G401 (cell line): ENCODE measurements at regions not wholly inside any gene's neighbourhood (a gene's known extent, or its start where the extent isn't known, plus 50 kb on each side); places are given as distances from the start of the nearest gene placed in this dataset.

ENCODE experiments used
- DNase-seq: peaks from one replicate; pipeline ENCODE4 v3.0.0-alpha.2; 2015; ENCODE audit warnings: low spot score
- in situ Hi-C: cut with HindIII; loops from 2 replicates; pipeline ENCODE4 v1.10.0; 2016; ENCODE audit warnings: low sequenced_read_pairs, mixed read lengths

DNA sequence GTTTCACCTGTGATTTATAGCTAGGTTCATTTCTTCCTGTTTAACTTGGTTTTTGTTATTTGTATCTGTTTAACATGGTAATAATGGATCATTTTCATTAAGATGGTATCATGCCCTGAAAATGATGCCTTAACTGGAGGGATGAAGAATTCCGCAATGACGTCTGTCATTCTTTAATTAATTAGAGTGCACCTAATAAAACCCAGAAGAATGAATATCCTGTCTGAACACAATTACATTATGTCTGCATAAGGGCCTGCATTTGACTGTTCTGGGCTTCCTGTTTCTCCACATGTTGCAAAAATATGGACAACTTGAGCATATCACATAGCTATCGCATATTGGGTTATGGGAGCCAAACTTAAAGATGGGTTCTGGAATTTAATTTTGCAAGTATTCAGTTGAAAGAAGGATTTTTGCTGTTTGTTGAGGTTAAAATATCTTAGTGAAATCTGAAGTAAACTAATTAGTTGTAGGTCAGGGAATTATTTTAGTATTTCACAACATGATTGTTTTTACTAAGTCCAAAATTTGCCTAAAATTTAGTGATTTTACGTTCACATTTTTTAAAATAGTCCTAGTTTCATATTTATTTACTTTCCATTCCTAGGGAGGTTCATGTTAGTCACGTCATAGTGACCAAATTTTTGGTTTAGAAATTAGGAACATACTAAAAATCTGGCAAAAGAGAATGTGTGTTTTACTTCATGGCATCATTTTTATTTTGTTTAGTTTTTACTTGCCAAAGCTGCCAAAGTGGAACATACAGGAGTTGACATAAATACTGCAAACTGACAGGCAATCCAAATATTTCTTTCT is 321.0 kb upstream of the TGFBR2 start:
- DNase-seq: no peak
- in situ Hi-C loops: no loop called here

DNA sequence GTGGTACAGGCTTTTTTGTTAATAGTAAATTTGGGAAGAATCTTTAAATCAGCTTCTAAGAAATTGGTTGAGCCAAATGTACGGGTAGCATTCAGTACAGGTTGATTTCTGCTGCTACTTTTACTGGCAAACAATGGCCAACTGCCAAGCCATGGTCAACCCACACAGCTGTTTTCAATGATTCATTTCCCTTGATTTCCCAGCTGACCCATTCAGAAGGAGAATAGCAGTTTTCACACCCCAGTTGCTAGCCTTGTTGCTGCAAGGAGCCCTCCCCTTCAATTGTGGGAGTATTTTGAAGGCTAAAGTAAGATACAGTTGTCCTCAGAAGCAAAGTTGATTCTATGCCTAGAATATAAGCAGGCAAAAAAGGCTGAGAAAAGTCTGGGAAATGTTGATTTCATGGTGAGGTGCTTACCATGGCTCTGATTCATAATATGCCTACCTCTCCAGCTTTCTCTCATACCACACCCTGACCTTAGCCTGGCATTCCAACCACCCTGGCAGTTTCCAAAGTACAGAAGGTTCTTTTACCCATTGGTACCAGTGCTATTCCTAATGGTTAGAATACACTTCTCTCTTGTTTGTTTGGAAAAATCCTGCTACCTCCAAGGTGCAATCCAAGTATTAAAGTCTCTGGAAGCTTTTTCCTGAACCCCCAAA is 320.3 kb upstream of the TGFBR2 start:
- no peak for DNase-seq
- in situ Hi-C loops: no loop called here

DNA sequence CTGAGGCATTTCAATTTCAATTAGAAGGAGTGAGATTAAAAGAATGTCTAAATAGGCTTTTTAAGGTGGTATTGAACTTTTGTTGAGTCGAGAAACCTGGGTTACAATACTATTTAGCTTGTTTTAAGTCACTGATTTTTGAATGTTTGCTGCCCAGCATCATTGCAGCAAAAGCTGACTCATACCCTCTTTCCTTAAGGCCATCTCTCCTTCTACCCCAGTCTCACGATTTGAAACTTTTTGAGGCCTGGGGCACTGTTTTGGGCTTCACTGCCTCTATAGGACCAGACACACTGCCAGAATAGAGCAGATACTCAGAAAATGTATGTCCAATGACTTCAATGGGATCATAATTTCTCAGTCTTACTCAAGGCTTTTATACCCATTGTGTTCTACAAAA is 319.6 kb upstream of the TGFBR2 start:
- in situ Hi-C loops: no loop called here
- no peak for DNase-seq

DNA sequence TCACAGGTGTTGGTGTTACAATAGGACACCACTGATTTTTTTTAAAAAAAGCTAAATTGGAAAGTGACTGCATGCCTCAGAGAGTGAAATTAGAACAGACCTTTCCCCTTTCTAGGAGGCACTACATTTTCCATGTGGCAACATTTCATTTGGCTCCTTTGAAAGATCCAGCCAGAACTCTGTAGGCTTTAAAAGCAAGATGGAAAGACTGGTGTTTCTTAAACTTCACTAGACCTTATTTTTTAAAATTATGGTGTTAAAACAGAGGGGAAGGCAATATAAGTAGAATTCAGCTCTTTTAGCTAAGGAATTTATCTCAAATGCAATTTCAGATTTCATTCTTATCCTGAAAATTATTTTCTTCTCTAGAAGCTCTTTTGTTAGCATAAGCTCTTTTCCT is 317.6 kb upstream of the TGFBR2 start:
- DNase-seq: no peak
- in situ Hi-C loops: no loop called here

DNA sequence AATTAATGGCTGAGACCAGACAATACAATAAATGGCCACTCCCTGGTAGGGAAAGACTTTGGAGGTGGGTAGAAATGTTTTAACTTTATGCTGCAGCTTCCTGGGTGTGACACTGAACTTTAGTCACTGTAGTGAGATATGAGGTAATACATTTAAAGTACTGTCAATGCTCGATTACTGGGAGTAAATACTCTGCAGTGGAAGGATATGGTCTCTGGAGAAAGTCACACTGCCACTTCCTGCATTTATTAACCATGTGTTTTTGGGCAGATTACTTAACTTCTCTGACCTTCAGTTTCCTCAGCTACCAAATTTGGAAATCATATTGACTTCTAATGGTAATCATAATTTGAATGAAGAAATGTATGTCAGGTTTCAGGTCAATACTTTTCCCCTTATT is 317.1 kb upstream of the TGFBR2 start:
- in situ Hi-C loops: no loop called here
- no peak for DNase-seq

DNA sequence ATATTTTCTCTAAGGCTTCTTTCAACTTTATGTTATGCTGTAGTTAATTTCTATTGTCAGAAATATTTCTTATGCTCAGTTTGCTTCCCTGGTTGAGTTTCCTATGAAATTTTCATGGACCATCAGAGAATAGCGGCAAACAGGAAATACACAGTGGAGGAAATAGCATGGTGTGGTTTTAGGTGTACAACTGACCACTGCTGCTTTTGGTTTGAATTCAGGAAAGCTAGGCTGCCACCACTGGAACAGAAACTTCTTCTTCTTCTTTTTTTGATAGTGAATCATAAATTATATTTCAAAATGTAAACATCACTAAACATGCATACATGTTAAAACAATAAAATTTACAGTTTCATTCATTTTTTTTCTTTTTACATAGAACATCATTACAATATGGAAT is 316.6 kb upstream of the TGFBR2 start:
- in situ Hi-C loops: no loop called here

DNA sequence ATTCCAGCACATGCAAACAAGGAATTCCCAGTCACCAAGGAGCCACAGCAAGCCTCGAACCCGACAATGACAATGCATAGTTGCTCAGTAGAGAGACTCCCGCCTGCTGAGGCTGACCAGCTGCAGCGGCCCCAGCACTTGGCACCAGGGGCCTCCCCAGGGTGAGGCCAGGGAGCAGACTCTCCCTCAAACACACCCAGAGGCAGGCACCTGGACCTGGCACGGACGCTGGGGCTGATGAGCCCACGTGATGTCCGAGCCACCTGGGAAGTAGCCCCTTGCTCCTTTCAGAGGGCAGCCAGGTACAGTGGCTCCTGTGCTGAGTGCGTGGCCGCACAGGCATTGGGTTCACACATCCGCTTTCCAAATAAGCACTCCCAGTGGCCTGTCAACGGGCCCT is 315.9 kb upstream of the TGFBR2 start:
- DNase-seq: no peak
- in situ Hi-C loops: no loop called here

More for the DNA sequence above, 316.6 kb upstream of the TGFBR2 start:
- no peak for DNase-seq

DNA sequence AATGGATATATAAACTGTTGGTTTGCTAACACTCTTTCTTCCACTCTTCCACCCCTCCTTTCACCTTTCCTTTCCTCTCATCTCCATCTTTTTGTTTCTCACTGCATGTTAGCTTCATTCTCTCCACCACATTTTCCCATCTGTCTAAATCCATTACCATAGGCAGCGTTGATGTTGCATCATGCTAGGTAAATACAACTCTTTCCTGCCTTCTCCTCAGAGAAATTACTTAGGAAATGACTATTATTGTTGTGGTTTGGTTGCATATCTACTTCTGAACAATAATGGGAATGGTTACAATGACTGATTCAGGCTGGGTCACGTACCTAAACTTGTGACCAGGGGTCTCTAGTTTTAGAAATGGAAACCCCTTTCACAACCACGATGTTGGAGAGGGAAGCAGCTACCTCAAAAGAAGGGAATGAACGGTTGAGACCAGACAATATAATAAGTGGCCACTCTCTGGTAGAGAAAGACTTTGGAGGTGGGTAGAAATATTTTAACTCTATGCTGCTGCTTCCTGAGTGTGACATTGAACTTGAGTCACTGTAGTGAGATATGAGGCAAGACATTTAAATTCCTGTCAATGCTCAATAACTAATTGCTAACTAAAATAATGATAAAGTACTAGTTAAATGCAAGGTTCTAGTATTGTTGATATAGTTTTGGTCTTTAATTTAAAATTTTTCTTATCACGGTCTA is 314.1 kb upstream of the TGFBR2 start:
- DNase-seq: no peak
- in situ Hi-C loops: no loop called here

DNA sequence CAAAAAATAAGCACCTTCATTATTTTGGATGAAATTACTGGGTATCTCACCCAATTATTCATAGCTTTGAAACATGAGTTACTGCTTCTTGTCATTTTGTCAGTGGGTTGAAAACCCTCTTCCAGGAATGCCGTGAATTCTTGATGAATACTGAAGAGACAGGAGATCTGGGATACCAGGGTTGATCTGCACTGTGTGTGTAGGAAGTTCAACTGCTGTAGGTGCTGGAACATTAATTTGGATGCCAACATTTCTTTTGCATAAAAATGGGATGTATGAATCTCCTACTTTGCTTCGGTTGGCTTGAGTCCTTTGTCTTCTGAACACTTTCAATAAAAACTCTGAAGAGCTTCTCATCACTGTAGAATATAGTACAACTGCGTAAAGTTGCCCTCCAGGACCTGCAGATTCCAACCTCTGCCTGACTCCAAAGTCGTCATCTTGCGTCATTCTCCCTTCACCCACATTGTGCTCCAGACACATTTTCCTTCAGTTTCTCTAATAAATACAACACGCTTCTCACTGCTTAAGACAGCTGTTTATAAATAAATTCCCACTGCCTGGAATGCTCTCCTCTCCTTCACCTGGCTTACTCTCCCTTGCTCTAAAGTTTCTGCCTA is 312.7 kb upstream of the TGFBR2 start:
- in situ Hi-C loops: no loop called here
- no peak for DNase-seq

DNA sequence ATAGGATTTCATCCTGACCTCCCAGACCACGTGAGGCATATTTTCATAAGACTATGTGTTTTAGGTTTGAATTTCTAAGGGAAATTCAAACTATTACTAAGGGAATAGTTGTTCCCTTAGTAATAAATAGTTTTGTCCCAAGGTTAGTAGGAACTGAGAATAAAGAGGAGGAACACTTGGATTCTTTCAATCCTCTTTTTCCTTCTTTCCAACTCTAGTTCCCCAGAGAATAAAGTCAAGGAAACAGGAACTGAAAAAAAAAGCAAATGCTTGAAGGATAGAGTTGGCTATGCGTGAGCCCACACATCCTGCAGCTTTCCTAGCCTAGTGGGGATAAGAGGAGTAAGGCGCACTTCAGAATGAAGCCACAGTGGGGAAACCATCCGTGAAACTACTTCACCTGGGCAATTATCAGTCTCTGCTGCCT is 312.1 kb upstream of the TGFBR2 start:
- DNase-seq: no peak
- in situ Hi-C loops: no loop called here

DNA sequence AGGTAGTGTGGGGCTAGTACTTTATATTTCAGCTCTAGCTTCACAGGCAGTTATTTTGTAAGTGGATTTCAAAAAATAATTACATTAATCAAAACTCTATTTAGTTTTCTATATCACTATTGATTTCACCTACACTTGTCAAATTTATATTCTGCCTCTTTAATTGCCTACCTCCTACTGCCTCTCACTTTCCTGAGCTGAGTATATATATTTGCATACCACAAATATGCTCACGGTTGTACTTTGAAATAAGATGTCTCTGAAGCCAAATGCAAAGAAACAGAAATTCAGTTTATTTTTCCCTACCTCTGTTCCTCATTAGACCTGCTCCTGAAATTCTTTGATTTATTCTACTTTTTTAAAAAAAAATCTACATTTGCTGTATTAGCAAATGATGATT is 309.3 kb upstream of the TGFBR2 start:
- no peak for DNase-seq
- in situ Hi-C loops: no loop called here

DNA sequence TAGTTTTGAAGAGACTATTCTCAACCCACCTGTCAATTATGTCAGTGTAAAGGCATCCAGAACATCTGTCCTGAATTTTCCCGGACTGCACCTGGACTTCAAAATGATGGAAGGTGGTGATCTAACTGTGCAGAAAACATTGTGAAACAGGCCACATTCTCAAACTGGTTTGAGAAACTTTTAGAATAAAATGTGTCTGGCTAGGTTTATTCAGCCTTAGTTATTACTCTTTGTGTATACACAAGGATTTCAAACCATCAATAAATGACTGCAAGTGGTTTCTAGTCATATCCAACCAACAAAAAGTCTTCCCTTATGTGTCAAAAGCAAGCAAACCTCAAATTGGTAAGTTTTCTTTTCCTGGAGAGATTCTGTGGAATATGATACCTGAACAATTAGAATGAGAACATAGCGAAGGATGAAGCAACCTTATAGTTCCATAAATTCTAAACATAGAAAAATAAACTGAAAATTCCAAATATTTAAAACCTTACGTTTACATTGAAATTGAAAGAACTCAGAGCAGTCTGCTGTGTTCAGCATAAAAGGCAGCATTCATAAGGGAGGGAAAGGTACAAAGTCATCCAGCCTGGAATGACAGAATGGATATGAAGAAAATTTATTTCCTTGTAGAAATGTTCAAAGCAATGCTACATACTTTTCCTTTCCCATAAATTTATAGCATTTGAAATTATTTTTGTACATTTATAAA is 306.6 kb upstream of the TGFBR2 start:
- no peak for DNase-seq
- in situ Hi-C loops: no loop called here

DNA sequence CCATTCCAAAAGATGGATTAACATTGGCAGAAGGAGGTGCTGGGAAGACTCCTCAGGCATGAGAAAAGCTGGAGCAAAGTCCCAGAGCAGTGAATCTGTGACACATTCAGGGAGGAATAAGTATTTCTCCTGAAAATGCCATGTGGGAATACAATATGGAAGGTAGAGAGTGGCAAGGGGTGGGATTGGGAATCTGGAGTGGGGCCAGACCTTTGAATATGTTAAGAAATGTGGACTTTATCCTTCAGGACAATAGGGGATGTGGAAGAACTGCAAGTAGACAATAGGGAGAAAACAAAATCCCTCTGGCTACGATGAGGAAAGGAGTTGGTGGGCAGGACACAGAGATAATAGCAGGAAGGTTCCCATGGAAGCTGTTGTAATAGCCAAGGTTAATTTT is 305.6 kb upstream of the TGFBR2 start:
- no peak for DNase-seq
- in situ Hi-C loops: no loop called here

DNA sequence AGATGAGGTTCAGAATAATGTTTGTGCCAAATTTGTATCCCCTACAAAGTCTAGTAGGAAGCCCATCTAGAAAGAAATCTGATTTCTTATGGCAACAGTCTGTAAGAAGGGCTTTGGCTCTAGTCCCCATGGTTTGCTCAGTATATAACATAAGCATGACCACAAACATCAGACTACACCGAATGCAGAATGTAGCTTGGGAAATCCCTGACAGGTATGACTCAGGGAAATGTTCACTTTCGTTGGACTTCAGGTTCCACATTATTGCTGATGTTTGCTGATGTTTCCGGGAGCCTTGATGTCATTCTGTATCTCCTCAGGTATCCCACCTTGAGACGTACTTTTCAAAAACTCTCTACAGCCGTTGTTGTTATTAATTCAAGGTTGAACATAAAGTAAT is 304.4 kb upstream of the TGFBR2 start:
- in situ Hi-C loops: no loop called here

DNA sequence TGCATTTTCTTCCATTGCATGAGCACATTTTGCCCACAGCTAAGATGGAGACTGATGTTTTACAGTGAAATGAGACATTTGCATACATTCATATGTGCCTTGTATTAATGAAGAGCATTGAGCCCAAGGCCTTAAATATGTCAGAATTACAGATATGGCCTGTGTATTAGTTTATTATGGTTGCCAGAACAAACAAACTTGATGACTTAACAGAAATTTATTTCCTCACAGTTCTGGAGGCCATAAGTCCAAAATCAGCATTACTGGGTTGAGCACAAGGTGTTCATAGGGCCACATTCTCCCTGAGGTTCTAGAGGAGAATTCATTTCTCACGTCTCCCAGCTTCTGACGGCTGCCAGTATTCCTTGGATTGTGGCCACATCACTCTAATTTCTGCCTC is 302.6 kb upstream of the TGFBR2 start:
- DNase-seq: no peak
- in situ Hi-C loops: no loop called here

More for the DNA sequence above, 304.4 kb upstream of the TGFBR2 start:
- DNase-seq: no peak

DNA sequence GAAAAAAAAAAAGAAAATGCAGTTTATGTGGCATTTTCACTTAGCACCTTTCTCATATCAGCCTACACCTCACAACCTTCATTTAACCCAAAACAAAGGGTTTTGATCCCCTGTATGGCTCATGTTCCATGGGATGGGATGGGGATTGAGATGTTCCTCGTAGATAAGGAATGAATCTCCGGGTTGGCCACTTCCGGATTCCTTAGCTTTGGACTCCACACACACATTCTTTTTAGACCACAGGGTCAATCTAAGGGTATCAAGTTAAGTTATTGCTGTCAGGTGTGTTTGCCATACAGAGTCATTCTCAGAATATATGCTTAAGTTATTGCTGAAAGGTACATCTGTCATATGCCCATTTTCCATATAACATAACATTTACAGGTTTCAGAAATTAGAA is 301.4 kb upstream of the TGFBR2 start:
- no peak for DNase-seq
- in situ Hi-C loops: no loop called here

DNA sequence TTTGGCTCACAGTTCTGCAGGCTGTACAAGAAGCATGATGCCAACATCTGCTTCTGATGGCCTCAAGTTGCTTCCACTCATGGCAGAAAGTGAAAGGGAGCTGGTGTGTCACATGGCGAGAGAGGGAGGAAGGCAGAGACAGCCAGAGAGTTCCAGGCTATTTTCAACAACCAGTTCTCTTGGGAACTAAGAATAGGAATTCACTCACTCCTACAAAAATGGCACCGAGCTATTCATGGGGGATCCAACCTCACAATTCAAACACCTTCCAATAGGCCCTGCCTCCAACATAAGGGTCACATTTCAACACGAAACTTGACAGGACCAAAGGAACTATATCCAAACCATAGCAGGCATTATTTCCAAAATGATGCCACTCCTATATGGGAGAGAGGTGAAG is 299.5 kb upstream of the TGFBR2 start:
- DNase-seq: no peak
- in situ Hi-C loops: no loop called here

DNA sequence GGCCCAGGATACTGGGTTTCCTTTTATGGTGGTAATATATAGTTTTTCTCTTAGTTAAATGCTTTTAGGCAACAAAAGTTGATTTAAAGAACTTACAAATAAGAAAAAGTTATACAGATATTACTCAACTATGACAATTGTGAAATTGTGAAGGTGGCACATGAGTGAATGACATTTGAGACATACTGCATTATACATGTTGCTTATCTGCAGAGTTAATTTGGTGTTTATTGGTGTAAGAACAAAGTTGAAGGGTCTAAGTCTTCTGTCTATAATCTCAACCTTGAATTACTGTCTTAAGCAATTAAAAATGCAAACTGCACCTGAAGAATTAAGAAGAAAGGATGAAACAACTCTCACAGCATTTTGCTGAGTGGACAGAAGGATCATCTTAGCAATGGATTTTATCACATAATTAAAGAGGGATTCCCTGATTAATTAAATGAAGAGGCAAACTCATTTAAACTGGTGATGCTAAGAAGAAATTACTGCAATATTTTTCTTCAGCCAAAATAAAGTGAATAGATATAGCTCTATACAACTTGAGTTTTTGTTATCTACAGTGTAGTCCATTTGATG is 298.9 kb upstream of the TGFBR2 start:
- in situ Hi-C loops: no loop called here
- no peak for DNase-seq

DNA sequence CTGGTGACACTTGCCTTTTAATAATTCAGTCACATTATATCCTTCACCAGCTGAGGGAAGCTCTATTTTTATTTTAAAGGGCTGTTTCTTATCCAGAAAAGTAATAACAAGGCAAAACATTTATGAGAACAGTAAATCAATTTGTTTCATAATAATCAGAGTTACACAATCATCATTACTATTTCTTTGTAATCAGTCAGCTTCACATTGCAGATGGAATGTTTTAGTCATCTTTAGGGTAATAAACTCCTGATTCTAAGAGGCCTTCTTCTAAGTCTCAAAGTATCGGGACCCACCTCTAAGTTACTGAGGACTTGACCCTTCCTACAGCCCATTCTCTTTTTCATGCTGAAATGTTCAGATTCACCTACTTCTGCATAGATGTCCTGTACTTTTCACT is 298.3 kb upstream of the TGFBR2 start:
- DNase-seq: no peak
- in situ Hi-C loops: no loop called here
